DOHH2 (cell line): ENCODE measurements at regions not wholly inside any gene's neighbourhood (a gene's known extent, or its start where the extent isn't known, plus 50 kb on each side); places are given as distances from the start of the nearest gene placed in this dataset.

Source experiments
- H3F3A ChIP-seq: fragments of 200-600 bp; sonication (generic), shearing (Covaris generic); 2 replicates; pipeline ENCODE4 v1.6.0; 2016; ENCODE audit warnings: antibody characterized with exemption, mild to moderate bottlenecking; ENCODE audit not compliant: control insufficient read depth, insufficient read depth
- H3K27ac ChIP-seq: fragments of 200-600 bp; sonication (generic); 2 replicates; pipeline ENCODE4 v1.5.1; 2014; ENCODE audit warnings: low read depth, mild to moderate bottlenecking, low read length, moderate library complexity
- H3K27me3 ChIP-seq: fragments of 200-600 bp; sonication (generic); 2 replicates; pipeline ENCODE4 v1.6.1; 2014; ENCODE audit warnings: mild to moderate bottlenecking, low read length, mixed read lengths; ENCODE audit not compliant: control insufficient read depth
- H3K36me3 ChIP-seq: fragments of 200-600 bp; sonication (generic); 2 replicates; pipeline ENCODE4 v1.6.1; 2014; ENCODE audit warnings: mild to moderate bottlenecking, low read length, moderate library complexity, mixed read lengths; ENCODE audit not compliant: control insufficient read depth
- H3K4me1 ChIP-seq: fragments of 200-600 bp; sonication (generic); 2 replicates; pipeline ENCODE4 v1.6.1; 2014; ENCODE audit warnings: mild to moderate bottlenecking, low read length, mixed read lengths; ENCODE audit not compliant: control insufficient read depth
- H3K4me2 ChIP-seq: fragments of 200-600 bp; sonication (generic); 2 replicates; pipeline ENCODE4 v1.6.0; 2014; ENCODE audit warnings: mild to moderate bottlenecking, low read length, moderate library complexity
- H3K4me3 ChIP-seq: fragments of 200-600 bp; sonication (generic); 2 replicates; pipeline ENCODE4 v1.5.1; 2014; ENCODE audit warnings: mild to moderate bottlenecking, low read length, mixed read lengths
- H3K79me2 ChIP-seq: fragments of 200-600 bp; sonication (generic); 2 replicates; pipeline ENCODE4 v1.6.1; 2014; ENCODE audit warnings: mild to moderate bottlenecking, low read length, mixed read lengths; ENCODE audit not compliant: control insufficient read depth
- H3K9me2 ChIP-seq: fragments of 200-600 bp; sonication (generic); replicated peaks from 2 replicates; pipeline ENCODE4 v1.6.1; 2014; ENCODE audit warnings: mild to moderate bottlenecking, low read length, mixed read lengths; ENCODE audit not compliant: control insufficient read depth
- H3K9me3 ChIP-seq: fragments of 200-600 bp; sonication (generic); 2 replicates; pipeline ENCODE4 v1.6.1; 2014; ENCODE audit warnings: antibody characterized with exemption, low read length, mixed read lengths; ENCODE audit not compliant: control insufficient read depth, insufficient read depth
- H4K20me1 ChIP-seq: fragments of 200-600 bp; sonication (generic); 2 replicates; pipeline ENCODE4 v1.6.0; 2014; ENCODE audit warnings: low read depth, mild to moderate bottlenecking, antibody characterized with exemption, low read length, moderate library complexity; ENCODE audit not compliant: control insufficient read depth, insufficient read depth
- CTCF ChIP-seq: fragments of 200-600 bp; sonication (generic); IDR thresholded peaks from one replicate; pipeline ENCODE4 v1.5.1; 2014; ENCODE audit warnings: antibody characterized with exemption, mild to moderate bottlenecking, low read depth, low read length; ENCODE audit not compliant: poor library complexity, severe bottlenecking
- EZH2phosphoT487 ChIP-seq: fragments of 200-600 bp; sonication (generic); IDR thresholded peaks from 2 replicates; pipeline ENCODE4 v1.6.1; 2017; ENCODE audit warnings: borderline replicate concordance, mild to moderate bottlenecking, antibody characterized with exemption, low read length, moderate library complexity, mixed read lengths

GRCh38 chr1:81032973-81033425 lies 767.7 kb upstream of the ADGRL2 start:
- Histone ChIP-seq H3K4me2 (no peak overlapping the region), H3K4me3 (no peak overlapping the region), H3K79me2 (no peaks in the 10 kb centered on the region), H3K4me1 (no peaks in the 10 kb centered on the region), H3K27me3 (no peaks in the 10 kb centered on the region), H3K9me2 (no peaks in the 10 kb centered on the region), H3K36me3 (no peaks in the 10 kb centered on the region), H4K20me1 (no peaks in the 10 kb centered on the region), H3K27ac (no peak overlapping the region), H3K9me3 (no peaks in the 10 kb centered on the region), H3F3A (no peaks in the 10 kb centered on the region)
- no peak for TF ChIP-seq CTCF

GRCh38 chr1:81032374-81032773 lies 768.4 kb upstream of the ADGRL2 start:
- TF ChIP-seq CTCF = no peak
- no peak for TF ChIP-seq EZH2phosphoT487
- H3K9me3 ChIP-seq = no peaks in the 10 kb centered on the region
- H3F3A ChIP-seq = no peaks in the 10 kb centered on the region
- no peaks in the 10 kb centered on the region for H3K27me3 ChIP-seq
- no peaks in the 10 kb centered on the region for H3K9me2 ChIP-seq
- no peaks in the 10 kb centered on the region for H3K36me3 ChIP-seq
- no peaks in the 10 kb centered on the region for H3K79me2 ChIP-seq
- no peak overlapping the region for H3K4me2 ChIP-seq
- no peak overlapping the region for H3K4me3 ChIP-seq
- H3K4me1 ChIP-seq = no peaks in the 10 kb centered on the region
- no peak overlapping the region for H3K27ac ChIP-seq
- H4K20me1 ChIP-seq = no peaks in the 10 kb centered on the region

- TF ChIP-seq EZH2phosphoT487 = no peak
- TF ChIP-seq CTCF = no peak
- no peaks in the 10 kb centered on the region for H4K20me1 ChIP-seq
- no peak overlapping the region for H3K4me2 ChIP-seq
- no peaks in the 10 kb centered on the region for H3K79me2 ChIP-seq
- H3K9me2 ChIP-seq = no peaks in the 10 kb centered on the region
- no peaks in the 10 kb centered on the region for H3K9me3 ChIP-seq
- H3K4me3 ChIP-seq = no peak overlapping the region
- no peaks in the 10 kb centered on the region for H3K27me3 ChIP-seq
- no peaks in the 10 kb centered on the region for H3F3A ChIP-seq
- no peaks in the 10 kb centered on the region for H3K4me1 ChIP-seq
- H3K27ac ChIP-seq = no peak overlapping the region
- H3K36me3 ChIP-seq = no peaks in the 10 kb centered on the region
Measured at GRCh38 chr1:81030441-81030840, 770.3 kb upstream of the ADGRL2 start.

GRCh38 chr1:81029266-81029665 lies 771.5 kb upstream of the ADGRL2 start:
- no peaks in the 10 kb centered on the region for H3K9me3 ChIP-seq
- H3F3A ChIP-seq = no peaks in the 10 kb centered on the region
- no peaks in the 10 kb centered on the region for H4K20me1 ChIP-seq
- H3K4me1 ChIP-seq = no peaks in the 10 kb centered on the region
- H3K79me2 ChIP-seq = no peaks in the 10 kb centered on the region
- H3K27ac ChIP-seq = no peak overlapping the region
- no peak overlapping the region for H3K4me2 ChIP-seq
- H3K9me2 ChIP-seq = no peaks in the 10 kb centered on the region
- TF ChIP-seq EZH2phosphoT487 (no peak), CTCF (no peak)
- H3K27me3 ChIP-seq = no peaks in the 10 kb centered on the region
- no peaks in the 10 kb centered on the region for H3K36me3 ChIP-seq
- H3K4me3 ChIP-seq = no peak overlapping the region
